GM23338 (cell line): ENCODE measurements at regions not wholly inside any gene's neighbourhood (a gene's known extent, or its start where the extent isn't known, plus 50 kb on each side); places are given as distances from the start of the nearest gene placed in this dataset.

ENCODE experiments used
- EZH2 ChIP-seq: fragments of 200-600 bp; sonication (generic); IDR thresholded peaks from one replicate; pipeline ENCODE4 v1.8.0; 2017; ENCODE audit warnings: antibody characterized with exemption, mild to moderate bottlenecking, low read depth; ENCODE audit not compliant: unreplicated experiment
- POLR2AphosphoS5 ChIP-seq: IDR thresholded peaks from 2 replicates; pipeline ENCODE4 v1.6.1; 2016; ENCODE audit warnings: antibody characterized with exemption, low read depth
- TF ChIP-seq, protein P1 (sequence below), 2 experiments: fragments of 200-600 bp in 1 of 2; sonication (generic) in 1 of 2; conservative IDR thresholded peaks; 2 replicates each; pipeline versions ENCODE4 v1.5.1 to v1.6.1; 2016 to 2017; ENCODE audit warnings: antibody characterized with exemption in 2 of 2, low read depth in 2 of 2, mild to moderate bottlenecking in 2 of 2, moderate library complexity in 1 of 2

- TF ChIP-seq, protein P1, sequence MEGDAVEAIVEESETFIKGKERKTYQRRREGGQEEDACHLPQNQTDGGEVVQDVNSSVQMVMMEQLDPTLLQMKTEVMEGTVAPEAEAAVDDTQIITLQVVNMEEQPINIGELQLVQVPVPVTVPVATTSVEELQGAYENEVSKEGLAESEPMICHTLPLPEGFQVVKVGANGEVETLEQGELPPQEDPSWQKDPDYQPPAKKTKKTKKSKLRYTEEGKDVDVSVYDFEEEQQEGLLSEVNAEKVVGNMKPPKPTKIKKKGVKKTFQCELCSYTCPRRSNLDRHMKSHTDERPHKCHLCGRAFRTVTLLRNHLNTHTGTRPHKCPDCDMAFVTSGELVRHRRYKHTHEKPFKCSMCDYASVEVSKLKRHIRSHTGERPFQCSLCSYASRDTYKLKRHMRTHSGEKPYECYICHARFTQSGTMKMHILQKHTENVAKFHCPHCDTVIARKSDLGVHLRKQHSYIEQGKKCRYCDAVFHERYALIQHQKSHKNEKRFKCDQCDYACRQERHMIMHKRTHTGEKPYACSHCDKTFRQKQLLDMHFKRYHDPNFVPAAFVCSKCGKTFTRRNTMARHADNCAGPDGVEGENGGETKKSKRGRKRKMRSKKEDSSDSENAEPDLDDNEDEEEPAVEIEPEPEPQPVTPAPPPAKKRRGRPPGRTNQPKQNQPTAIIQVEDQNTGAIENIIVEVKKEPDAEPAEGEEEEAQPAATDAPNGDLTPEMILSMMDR (conservative IDR thresholded peaks at IDR 0.05; ENCODE audit: low read depth in 2 of 2) = no peak
- TF ChIP-seq POLR2AphosphoS5 (no peak), EZH2 (no peak)
Measured at GRCh38 chr18:28826107-28826506, 649.2 kb upstream of the CDH2 start.
